Astrocyte (in vitro differentiated cells and primary cell): ENCODE measurements at regions not wholly inside any gene's neighbourhood (a gene's known extent, or its start where the extent isn't known, plus 50 kb on each side); places are given as distances from the start of the nearest gene placed in this dataset.

Source experiments
- EZH2 ChIP-seq: IDR thresholded peaks from 2 replicates; pipeline ENCODE4 v1.6.1; 2012; ENCODE audit warnings: mild to moderate bottlenecking, low read length, inconsistent platforms; ENCODE audit not compliant: insufficient read depth
- TF ChIP-seq, protein P1 (sequence below): IDR thresholded peaks from 2 replicates; pipeline ENCODE4 v1.5.1; 2011; ENCODE audit warnings: low read depth, mild to moderate bottlenecking, inconsistent platforms, low read length, moderate library complexity; ENCODE audit not compliant: insufficient read depth

DNA sequence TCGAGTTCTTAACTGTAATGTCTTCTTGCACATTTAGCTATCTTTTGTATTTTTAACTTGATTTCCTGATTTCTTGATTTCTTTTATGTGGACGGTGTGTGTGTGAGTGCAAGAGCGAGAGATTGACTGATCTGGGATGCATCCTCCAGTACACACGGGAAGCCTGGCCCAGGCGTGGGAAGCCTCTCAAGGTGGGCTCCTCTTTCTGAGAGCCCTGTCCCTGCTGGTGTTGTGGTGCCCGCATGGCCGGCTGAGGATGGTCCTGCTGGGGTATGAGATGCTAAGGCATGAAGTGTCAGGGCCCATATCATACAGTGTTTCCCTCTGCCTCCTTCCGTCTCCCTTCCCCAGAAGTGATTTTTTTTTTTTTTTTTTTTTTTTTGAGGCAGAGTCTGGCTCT is 130.8 kb upstream of the TCERG1L start:
- no peak for TF ChIP-seq EZH2
- TF ChIP-seq, protein P1, sequence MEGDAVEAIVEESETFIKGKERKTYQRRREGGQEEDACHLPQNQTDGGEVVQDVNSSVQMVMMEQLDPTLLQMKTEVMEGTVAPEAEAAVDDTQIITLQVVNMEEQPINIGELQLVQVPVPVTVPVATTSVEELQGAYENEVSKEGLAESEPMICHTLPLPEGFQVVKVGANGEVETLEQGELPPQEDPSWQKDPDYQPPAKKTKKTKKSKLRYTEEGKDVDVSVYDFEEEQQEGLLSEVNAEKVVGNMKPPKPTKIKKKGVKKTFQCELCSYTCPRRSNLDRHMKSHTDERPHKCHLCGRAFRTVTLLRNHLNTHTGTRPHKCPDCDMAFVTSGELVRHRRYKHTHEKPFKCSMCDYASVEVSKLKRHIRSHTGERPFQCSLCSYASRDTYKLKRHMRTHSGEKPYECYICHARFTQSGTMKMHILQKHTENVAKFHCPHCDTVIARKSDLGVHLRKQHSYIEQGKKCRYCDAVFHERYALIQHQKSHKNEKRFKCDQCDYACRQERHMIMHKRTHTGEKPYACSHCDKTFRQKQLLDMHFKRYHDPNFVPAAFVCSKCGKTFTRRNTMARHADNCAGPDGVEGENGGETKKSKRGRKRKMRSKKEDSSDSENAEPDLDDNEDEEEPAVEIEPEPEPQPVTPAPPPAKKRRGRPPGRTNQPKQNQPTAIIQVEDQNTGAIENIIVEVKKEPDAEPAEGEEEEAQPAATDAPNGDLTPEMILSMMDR, result no peak
